CD4-positive, alpha-beta T cell treated with Interleukin-17A for 1 hour (primary cell): ENCODE measurements at regions not wholly inside any gene's neighbourhood (a gene's known extent, or its start where the extent isn't known, plus 50 kb on each side); places are given as distances from the start of the nearest gene placed in this dataset.
"Not testable (repeated sequence)": the region's sequence is repeated elsewhere in the genome, so short reads cannot be mapped to it uniquely, and the experiment has no call there.

Source experiments
- DNase-seq: peaks from one replicate; pipeline ENCODE4 v3.0.0-alpha.2; 2020

- peak; percentile 41 for DNase-seq
Observed at GRCh38 chr2:95728878-95729596, 137.2 kb downstream of the TRIM43 start.

GRCh38 chr2:95729597-95729955 is 137.8 kb downstream of the TRIM43 start:
- no peak for DNase-seq

GRCh38 chr2:95730813-95731212 is 139.0 kb downstream of the TRIM43 start:
- no peak for DNase-seq

- peak; percentile 4 for DNase-seq
Observed at GRCh38 chr2:95734976-95735890, 143.4 kb downstream of the TRIM43 start.

- no peak for DNase-seq
Observed at GRCh38 chr2:95738301-95738700, 146.5 kb downstream of the TRIM43 start.

- DNase-seq, result not testable (repeated sequence)
Observed at GRCh38 chr2:95752126-95752525, 160.3 kb downstream of the TRIM43 start.

- not testable (repeated sequence) for DNase-seq
Observed at GRCh38 chr2:95753812-95754211, 162.0 kb downstream of the TRIM43 start.

- DNase-seq, result not testable (repeated sequence)
Observed at GRCh38 chr2:95754213-95754612, 162.4 kb downstream of the TRIM43 start.

GRCh38 chr2:95754819-95755563 is 163.2 kb downstream of the TRIM43 start:
- DNase-seq, result not testable (repeated sequence)

GRCh38 chr2:95755956-95756669 is 164.3 kb downstream of the TRIM43 start:
- not testable (repeated sequence) for DNase-seq

- no peak for DNase-seq
Observed at GRCh38 chr2:95757988-95758387, 166.2 kb downstream of the TRIM43 start.

- no peak for DNase-seq
Observed at GRCh38 chr2:95759481-95760246, 167.9 kb downstream of the TRIM43 start.

- no peak for DNase-seq
Observed at GRCh38 chr2:95760806-95761525, 169.2 kb downstream of the TRIM43 start.

- no peak for DNase-seq
Observed at GRCh38 chr2:95761556-95761955, 169.8 kb downstream of the TRIM43 start.

- not testable (repeated sequence) for DNase-seq
Observed at GRCh38 chr2:95762023-95763021, 170.5 kb downstream of the TRIM43 start.

GRCh38 chr2:95763074-95763473 is 171.3 kb downstream of the TRIM43 start:
- DNase-seq, result not testable (repeated sequence)

- DNase-seq, result not testable (repeated sequence)
Observed at GRCh38 chr2:95764966-95765365, 173.2 kb downstream of the TRIM43 start.

- not testable (repeated sequence) for DNase-seq
Observed at GRCh38 chr2:95765925-95766910, 174.4 kb downstream of the TRIM43 start.
